ENCODE measurements at regions not wholly inside any gene's neighbourhood (a gene's known extent, or its start where the extent isn't known, plus 50 kb on each side); places are given as distances from the start of the nearest gene placed in this dataset.
"Not testable (repeated sequence)": the region's sequence is repeated elsewhere in the genome, so short reads cannot be mapped to it uniquely, and the experiment has no call there.

GRCh38 chr1:192477630-192478029, 97.9 kb upstream of the RGS1 start:
- DNase-seq (ENCODE audit: low read depth), result peak; percentile 60

DNA sequence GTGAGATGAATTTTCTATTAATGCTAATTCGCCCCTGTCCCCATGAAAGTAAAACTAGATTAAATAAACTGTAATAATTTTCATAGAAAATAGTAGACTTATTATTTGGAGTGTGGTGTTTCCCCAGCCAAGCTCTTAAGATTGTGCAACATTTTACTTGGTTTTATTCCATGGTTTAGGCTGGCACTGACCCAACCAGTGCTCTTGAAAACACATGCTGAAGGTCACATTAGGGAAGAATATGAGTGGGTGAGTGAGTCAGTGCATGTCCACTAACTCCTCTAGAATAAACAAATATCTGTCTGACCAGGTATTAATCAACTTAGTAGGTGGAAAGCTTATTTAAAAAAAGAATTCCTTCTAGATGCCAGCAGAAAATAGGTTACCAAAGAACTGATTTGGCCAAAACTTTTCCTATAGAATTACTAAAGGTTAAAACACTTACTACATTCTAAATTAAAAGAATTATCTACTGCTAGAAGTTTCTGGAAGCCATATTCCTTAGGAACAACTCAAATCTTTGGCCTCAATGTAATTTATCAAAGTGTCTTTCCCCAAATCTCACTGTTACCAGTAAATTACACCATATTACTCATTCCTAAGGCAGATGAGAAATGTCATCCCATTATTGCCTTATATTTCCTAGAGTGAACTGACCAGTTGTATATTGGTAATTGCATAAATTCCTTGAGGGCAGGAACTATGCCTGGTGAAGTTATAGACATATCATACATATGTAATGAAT, 89.7 kb upstream of the RGS1 start:
- DNase-seq (ENCODE audit: low read depth), result peak; percentile 99

DNA sequence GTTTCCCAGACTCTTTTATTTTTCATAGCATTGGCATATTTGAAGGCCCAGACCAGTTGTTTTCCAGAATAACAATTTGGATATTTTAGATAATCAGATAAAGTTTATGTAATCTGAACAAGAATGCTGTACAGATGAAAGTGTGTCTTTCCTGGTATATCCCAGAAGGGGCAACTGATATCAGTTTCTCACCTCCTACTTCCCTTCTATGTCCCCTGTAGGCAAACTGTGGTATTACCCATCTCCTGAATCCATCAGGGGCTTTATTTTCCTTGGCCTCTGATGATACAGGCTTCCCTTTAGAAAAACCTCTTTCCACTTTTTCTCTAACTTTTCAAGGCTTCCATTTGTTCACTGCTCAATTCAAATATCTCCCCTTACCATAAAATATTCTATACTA, 87.5 kb upstream of the RGS1 start:
- no peak for DNase-seq (ENCODE audit: low read depth)

- DNase-seq (ENCODE audit: low read depth), result no peak
Measured at GRCh38 chr1:192489047-192489446, 86.5 kb upstream of the RGS1 start.

GRCh38 chr1:192489748-192490147, 85.8 kb upstream of the RGS1 start:
- peak; percentile 98 for DNase-seq (ENCODE audit: low read depth)

DNA sequence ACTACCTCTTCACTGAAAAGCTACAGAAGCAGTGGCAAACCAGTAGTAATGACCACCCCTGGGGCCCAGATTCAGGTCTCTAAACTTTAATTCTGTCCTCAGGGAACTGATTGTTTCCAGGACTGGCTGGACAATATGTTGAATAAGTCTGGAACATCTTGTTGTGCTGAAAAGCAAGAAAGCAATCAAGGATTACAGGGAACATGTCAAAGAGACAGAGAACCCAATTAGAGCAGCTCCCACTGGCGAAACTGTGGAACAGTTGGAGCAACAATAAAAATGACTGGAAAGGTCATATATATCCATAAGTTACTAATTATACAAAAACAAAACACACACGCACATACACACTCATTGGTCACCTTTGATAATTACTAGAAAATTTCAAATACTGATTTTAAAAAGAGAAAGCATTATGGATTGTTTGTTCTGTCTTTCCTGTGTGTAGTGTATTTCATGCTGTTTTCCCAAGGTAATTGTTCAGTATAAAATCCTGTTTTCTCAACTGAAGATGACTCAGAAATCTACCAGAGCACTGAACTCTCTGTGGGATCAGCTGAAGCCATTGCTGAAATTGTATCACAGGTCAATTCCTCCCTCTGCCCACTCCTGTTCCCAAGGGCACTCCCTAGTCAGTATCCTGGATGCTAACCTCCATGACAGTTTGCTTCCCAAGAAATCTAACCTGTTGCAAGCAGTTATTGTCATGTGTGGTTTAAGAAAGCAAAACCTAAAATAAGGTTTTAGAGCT, 83.6 kb upstream of the RGS1 start:
- DNase-seq (ENCODE audit: low read depth), result peak; percentile 60

- DNase-seq (ENCODE audit: low read depth), result no peak
Measured at GRCh38 chr1:192493584-192493983, 82.0 kb upstream of the RGS1 start.

DNA sequence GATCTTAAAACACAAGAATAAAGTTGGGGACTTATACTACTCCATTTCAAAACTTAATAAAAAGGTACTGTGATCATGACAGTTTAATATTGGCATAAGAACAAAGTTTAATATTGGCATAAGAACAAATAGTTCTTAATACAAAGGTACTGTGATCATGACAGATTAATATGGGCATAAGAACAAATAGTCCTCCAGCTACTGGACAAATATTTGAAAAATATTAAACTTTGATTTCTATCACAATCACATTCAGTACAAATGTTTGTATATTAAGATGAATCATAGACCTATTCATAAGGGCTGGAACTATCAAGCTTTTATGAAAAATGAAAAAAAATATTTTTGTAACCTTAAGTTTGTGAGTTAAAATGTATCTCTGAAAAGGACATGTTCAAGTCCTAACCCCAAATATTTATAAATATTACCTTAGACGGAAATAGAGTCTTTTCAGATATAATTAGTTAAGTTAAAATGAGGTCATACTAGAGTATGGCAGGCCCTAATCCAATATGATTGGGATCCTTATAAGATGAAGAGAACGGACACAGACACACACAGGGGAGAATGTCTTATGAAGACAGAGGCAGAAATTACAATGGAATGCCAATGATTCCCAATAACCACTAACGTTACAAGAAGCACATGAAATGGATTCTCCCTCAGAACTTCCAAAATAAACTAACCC, 79.1 kb upstream of the RGS1 start:
- peak; percentile 13 for DNase-seq (ENCODE audit: low read depth)

DNA sequence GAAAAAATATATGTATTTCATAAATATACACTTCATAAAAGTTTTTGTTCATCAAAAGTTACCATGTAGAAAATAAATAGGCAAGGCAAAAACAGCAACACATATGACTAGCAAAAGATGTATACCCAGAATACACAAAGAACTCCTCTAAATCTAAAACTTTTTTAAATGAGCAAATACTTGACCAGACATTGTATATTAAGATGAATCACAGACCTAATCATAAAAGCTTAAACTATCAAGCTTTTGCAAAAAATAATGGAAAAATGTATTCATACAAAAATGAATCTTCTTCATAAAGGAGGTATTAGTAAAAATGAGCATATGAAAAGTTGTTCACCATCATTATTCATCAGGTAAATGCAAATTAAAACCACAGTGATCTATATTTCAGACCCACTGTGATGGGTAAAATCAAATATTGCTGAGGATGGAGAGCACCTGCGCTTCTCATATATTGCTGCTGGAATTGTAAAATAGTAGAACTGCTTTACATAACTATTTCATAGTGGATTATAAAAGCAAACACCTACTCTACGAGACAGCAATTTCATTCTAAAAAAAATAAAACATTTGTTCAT, 78.3 kb upstream of the RGS1 start:
- DNase-seq (ENCODE audit: low read depth), result no peak

GRCh38 chr1:192498092-192498491, 77.5 kb upstream of the RGS1 start:
- not testable (repeated sequence) for DNase-seq (ENCODE audit: low read depth)

- DNase-seq (ENCODE audit: low read depth), result not testable (repeated sequence)
Measured at GRCh38 chr1:192499061-192499581, 76.5 kb upstream of the RGS1 start.

- DNase-seq (ENCODE audit: low read depth), result not testable (repeated sequence)
Measured at GRCh38 chr1:192500541-192500940, 75.0 kb upstream of the RGS1 start.

GRCh38 chr1:192506741-192507155, 68.8 kb upstream of the RGS1 start:
- DNase-seq (ENCODE audit: low read depth), result peak; percentile 71

DNA sequence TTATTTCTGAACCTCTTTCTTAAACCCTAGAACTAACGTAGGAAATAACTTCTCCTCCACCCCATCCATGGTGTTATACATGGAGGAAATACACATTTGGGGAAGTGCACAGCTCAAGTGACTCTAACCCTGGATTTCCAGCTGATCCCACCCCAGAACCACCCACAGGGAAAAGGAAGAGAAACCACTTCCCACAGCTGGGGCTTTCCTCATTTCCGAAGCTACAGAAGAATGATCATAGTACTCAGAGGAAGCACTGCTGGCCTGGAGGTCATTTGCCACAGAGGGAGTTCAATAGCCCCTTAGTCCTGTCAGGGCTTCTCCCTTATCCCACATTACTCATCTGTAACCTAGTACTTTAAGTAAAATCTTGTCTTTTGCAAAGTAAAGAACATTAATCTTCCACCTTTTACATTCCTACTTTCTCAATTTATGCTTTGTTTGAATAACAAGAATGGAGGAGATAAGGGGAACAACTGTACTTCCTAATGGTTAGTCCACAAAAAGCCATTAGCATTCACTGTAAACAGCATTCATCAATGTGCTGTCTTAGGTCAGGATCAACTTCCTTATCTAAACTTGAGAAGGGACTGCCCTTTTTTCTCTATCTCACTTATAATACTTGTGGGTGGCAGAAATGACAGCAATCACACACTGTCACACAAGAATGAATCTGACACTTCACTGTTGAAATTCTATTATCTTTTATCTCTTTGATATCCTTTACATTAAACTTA, 63.0 kb upstream of the RGS1 start:
- no peak for DNase-seq (ENCODE audit: low read depth)

DNA sequence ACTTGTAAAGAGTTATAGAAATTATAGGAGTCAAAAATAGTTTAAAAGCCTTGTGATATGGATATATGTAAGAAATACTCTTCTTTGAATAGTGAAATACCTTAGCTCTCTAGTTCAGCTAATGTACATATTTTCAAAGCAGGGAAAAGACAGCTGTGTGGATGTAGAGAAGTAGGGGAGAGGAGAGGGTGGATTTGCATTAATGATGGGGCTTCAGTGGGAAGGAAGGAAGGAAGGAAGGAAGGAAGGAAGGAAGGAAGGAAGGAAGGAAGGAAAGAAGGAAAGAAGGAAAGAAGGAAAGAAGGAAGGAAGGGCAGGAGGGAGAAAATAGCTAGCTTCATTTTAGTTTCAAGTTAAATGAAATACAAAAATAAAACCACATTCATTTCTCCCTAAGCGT, 62.4 kb upstream of the RGS1 start:
- no peak for DNase-seq (ENCODE audit: low read depth)

- DNase-seq (ENCODE audit: low read depth), result no peak
Measured at GRCh38 chr1:192513697-192514096, 61.9 kb upstream of the RGS1 start.

- DNase-seq (ENCODE audit: low read depth), result peak; percentile 67
Measured at GRCh38 chr1:192516776-192517297, 58.7 kb upstream of the RGS1 start.

DNA sequence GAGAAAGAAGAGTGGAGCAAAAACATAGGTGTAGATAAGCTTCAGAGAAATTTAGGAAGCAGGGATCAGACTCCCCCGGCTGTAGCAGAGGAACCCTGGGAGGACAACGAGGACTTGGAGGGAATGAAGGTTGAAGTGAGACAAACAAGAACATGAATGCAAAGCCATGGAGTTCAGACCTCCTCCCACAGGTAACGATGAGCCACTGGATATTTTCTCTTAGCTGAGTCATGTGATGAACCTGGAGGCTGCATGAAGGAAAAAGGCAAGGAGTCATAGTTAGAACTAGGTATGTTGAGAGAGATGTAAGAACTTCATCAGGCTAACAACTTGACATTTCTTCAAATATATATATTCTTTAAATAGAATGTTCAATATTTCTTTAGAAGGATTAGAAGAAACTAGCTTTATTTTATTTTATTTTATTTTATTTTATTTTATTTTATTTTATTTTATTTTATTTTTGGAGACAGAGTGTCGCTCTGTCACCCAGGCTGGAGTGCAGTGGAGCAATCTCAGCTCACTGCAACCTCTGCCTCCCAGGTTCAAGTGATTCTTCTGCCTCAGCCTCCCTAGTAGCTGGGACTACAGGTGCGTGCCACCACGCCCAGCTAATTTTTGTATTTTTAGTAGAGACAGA, 57.7 kb upstream of the RGS1 start:
- not testable (repeated sequence) for DNase-seq (ENCODE audit: low read depth)

- DNase-seq (ENCODE audit: low read depth), result no peak
Measured at GRCh38 chr1:192518700-192519099, 56.9 kb upstream of the RGS1 start.

DNA sequence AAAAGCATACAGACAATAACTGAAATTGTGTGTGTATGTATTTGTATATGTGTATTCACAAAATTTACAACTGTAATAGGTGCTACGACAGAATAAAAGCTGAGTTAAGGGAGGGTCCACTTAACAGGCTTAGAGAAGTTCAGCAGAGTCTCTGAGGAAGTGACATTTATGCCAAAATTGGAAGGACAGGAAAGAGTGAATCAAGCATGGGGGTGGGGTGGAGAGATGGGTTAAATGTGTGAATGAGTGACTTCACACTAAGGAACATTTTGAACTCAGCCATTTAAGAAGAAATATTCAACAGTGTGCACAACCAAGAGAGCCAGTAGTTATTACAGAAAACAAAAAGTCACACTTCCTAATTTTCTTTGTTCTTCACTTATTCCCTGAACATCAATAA, 53.8 kb upstream of the RGS1 start:
- no peak for DNase-seq (ENCODE audit: low read depth)

- DNase-seq (ENCODE audit: low read depth), result no peak
Measured at GRCh38 chr1:192522673-192523072, 52.9 kb upstream of the RGS1 start.
